ENCODE measurements at regions not wholly inside any gene's neighbourhood (a gene's known extent, or its start where the extent isn't known, plus 50 kb on each side); places are given as distances from the start of the nearest gene placed in this dataset.

DNA sequence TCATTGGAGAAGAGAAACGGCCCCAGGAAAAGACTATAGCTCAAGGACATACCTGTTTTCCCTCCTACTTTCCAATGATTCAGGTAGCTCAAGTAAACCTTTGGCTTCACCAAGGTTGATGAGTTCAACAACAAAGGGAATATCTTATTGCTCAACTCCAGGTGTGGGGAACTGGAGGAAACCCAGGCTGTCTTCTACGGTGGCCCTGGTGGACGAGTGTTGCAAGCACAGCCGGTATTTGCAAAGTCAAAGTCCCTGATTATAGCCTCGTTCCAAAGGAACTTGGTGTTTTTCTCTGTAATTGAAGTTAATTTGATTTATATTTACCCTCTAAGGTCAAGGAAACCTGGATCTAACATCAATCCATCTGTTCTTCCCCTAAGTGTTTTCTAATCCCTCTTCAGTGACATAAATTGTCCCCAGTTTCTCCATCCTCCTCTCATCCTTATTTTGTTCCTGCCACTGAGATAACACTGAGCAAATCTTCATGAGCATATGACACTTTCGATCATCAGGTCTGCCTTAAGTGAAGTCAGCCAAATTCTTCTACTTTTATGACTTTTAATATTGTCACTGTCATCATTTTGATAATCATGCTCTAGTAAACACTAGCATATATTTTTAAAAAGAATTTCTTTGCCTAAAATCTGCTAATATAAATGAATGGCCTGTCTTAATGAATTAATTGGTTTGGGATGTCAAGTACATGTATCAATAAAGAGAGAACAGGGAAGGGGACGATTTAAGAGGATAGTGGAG is 174.6 kb upstream of the TBX3 start:
- H3K36me3 Mint-ChIP-seq = no peaks in the 10 kb centered on the region
- H3K27ac Mint-ChIP-seq = no peak overlapping the region
- H3K27me3 Mint-ChIP-seq = no peaks in the 10 kb centered on the region
- DNase-seq = no peak
- peaks cover 8% of the 10 kb centered on the region for H3K9me3 Mint-ChIP-seq (ENCODE audit: low read depth)
- H3K4me1 Mint-ChIP-seq = no peaks in the 10 kb centered on the region
- no peak for ATAC-seq
- CTCF ChIA-PET = no interaction called here
- no peak overlapping the region for H3K4me3 Mint-ChIP-seq

DNA sequence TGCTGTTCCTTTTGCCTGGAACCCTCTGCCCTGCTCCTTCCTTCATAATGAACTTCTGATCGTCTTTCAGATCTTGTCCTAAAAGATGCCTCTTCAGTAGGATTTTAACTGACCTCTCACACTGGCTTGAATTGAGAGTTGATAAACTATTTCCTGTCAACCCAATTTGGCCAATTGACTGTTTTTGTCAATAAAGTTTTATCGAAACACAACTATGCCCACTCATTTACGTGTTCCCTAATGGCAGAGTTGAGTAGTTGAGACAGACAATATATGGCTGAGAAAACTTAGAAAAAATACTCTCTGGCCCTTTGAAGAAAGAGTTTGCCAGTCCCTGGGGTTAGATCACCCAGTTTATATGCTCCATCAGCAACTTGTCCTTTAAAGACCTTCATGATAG is 171.7 kb upstream of the TBX3 start:
- no peak overlapping the region for H3K27ac Mint-ChIP-seq
- ATAC-seq (no peak), DNase-seq (no peak)
- no peaks in the 10 kb centered on the region for H3K4me1 Mint-ChIP-seq
- H3K9me3 Mint-ChIP-seq (ENCODE audit: low read depth) = peaks cover 3% of the 10 kb centered on the region
- no peaks in the 10 kb centered on the region for H3K27me3 Mint-ChIP-seq
- CTCF ChIA-PET = no interaction called here
- H3K36me3 Mint-ChIP-seq = no peaks in the 10 kb centered on the region
- H3K4me3 Mint-ChIP-seq = no peak overlapping the region

DNA sequence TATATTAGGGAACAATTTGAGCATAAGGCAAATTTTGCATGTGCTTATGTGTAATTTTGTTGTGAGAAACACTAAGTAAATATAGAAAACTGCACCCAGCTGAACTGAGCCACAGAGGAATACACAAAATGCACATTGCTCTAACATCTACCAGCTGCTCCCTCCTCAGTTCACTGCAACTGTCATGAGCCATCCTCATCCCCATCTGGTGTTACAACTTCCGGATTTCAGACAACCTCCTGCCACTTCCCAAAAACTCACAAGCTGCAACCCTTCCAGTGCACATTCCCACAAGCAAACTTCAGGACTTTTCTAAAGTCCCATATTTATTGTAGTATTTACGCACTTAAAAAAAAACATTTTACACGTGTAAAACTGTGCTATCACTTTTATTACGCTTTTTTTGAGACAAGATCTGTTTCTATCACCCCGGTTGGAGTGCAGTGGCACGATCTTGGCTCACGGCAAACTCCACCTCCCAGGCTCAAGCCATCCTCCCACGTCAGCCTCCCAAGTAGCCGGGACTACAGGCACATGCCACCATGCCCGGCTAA is 169.1 kb upstream of the TBX3 start:
- Mint-ChIP-seq H3K9me3 (ENCODE audit: low read depth) (peaks cover 3% of the 10 kb centered on the region), H3K27ac (no peak overlapping the region), H3K4me1 (no peaks in the 10 kb centered on the region), H3K27me3 (no peaks in the 10 kb centered on the region), H3K36me3 (no peaks in the 10 kb centered on the region), H3K4me3 (no peak overlapping the region)
- no peak for ATAC-seq
- CTCF ChIA-PET = no interaction called here
- no peak for DNase-seq

DNA sequence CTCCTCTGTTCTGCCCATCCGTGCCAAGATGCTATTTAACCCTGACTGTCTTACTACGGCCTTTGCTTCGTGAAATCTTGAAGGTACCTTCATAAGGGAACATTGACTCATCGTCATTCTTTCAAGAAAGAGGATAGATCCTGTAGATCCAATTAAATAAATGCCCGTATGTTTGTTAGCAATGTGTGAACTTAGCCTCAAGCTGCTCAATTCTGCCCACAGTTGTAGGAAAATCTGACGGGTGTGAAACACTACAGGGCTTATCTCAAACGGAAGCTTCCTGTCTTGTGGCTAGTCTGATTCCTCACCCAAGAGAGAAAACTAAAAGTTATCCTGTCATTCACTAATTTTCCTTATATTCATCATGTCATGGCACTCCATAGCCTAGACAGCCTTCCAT is 168.0 kb upstream of the TBX3 start:
- H3K9me3 Mint-ChIP-seq (ENCODE audit: low read depth) = peaks cover 3% of the 10 kb centered on the region
- H3K27ac Mint-ChIP-seq = no peak overlapping the region
- no peaks in the 10 kb centered on the region for H3K27me3 Mint-ChIP-seq
- no peaks in the 10 kb centered on the region for H3K4me1 Mint-ChIP-seq
- ATAC-seq (no peak), DNase-seq (no peak)
- no peak overlapping the region for H3K4me3 Mint-ChIP-seq
- no peaks in the 10 kb centered on the region for H3K36me3 Mint-ChIP-seq
- CTCF ChIA-PET = no interaction called here

DNA sequence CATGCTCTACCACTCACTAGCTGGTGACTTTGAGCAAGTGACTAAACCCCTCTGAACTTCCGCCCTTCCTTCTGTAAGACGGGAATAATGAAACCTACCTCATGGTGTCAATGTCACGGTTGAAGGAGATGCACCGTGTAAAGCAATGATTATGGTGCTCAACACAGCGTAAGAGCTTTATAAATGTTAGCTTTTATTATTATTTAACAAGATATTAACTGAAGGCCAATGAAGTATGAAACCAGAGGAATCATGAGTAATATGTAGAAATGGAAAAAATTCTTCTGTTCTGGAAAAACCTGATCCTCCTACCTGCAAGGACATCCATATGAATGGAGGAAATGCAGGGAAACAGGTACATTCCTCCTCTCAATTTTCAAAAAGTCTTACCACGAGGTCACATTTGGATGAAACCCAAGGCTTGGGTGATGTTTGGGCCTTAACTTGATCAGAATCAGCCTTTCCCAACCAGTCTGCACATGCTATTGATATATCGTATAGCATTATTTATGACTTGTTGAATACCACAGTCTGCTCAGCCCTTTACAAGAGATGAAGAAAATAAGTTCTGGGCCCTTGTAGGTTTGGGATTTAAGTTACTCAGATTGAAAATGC is 166.8 kb upstream of the TBX3 start:
- Mint-ChIP-seq H3K4me1 (no peaks in the 10 kb centered on the region), H3K27ac (no peak overlapping the region), H3K27me3 (no peaks in the 10 kb centered on the region), H3K36me3 (no peaks in the 10 kb centered on the region), H3K4me3 (no peak overlapping the region), H3K9me3 (ENCODE audit: low read depth) (peaks cover 3% of the 10 kb centered on the region)
- no peak for ATAC-seq
- CTCF ChIA-PET = no interaction called here
- DNase-seq = no peak

DNA sequence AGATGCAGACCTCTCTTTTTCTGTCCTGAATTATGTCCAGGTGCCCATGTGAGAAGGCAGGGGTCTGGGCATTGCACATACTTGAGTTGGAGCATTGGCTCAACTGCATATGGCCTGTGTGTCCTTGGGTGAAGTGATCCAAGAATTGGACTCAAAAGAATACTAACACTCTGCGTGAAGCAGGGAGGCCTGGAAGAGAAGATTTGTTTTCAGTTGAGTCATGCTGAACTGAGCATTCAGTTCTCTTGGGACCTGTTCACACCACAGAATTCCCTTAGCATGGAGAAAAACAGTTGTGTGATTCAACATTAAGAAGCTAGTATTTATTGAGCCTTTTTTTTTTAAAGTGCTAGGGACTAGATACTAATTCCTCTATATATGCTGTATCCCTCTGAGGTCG is 164.7 kb upstream of the TBX3 start:
- no peak for ATAC-seq
- Mint-ChIP-seq H3K36me3 (no peaks in the 10 kb centered on the region), H3K9me3 (ENCODE audit: low read depth) (peaks cover 3% of the 10 kb centered on the region)

DNA sequence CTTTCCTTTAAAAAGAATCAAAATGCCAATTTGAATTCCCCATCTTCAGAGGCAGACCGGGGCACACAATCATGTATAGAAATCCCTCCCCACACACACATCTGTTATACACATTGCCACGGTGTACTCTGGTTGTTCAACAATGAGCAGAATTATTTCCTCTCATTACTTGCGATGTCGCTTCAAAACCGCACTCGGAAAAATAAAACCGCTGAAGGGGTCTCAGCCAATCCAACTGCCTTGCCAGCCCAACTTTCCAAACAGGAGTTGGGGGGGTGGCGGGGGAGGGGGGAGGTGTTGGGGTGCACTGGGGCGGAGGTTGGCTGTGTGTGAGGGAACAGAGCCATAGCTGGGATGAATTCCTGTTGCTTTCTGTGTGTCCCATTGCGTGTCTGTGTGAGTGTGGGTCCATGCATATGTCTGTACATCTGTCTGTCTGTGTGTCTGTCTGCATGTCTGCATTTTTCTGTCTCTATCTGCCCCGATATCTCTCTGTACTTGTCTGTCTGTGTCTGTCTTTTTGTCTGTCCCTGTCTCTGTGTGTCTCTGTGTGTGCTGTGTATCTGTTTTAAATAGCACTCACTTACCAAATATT is 163.6 kb upstream of the TBX3 start:
- Mint-ChIP-seq H3K9me3 (ENCODE audit: low read depth) (peaks cover under 1% of the 10 kb centered on the region), H3K4me3 (no peak overlapping the region), H3K4me1 (no peaks in the 10 kb centered on the region), H3K27ac (no peak overlapping the region), H3K27me3 (no peaks in the 10 kb centered on the region), H3K36me3 (no peaks in the 10 kb centered on the region)
- DNase-seq (no peak), ATAC-seq (no peak)
- CTCF ChIA-PET = no interaction called here

More for the DNA sequence above, 164.7 kb upstream of the TBX3 start:
- CTCF ChIA-PET = no interaction called here
- H3K4me3 Mint-ChIP-seq = no peak overlapping the region
- no peaks in the 10 kb centered on the region for H3K27me3 Mint-ChIP-seq
- H3K4me1 Mint-ChIP-seq = no peaks in the 10 kb centered on the region
- H3K27ac Mint-ChIP-seq = no peak overlapping the region
- DNase-seq = no peak

DNA sequence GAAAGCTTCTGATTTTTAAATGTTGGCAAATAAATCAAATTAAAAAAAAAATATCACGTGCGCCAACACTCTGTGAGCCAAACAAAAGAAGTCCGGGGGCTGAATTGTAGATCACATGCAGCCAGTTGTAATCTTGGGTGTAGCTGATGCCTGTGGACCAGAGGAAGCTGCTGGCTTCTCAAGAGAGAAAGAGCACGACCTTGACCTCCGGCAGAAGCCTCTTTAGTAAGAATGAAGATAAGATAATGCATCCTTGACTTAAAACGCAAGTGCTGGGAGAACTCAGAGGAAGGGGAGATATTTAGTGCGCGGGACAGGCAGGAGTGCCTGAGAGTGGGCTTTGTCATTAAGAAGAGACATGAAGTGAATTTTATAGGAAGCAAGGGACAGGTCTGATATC is 162.8 kb upstream of the TBX3 start:
- H3K4me3 Mint-ChIP-seq = no peak overlapping the region
- no peaks in the 10 kb centered on the region for H3K9me3 Mint-ChIP-seq (ENCODE audit: low read depth)
- CTCF ChIA-PET = no interaction called here
- ATAC-seq (no peak), DNase-seq (no peak)
- no peak overlapping the region for H3K27ac Mint-ChIP-seq
- no peaks in the 10 kb centered on the region for H3K36me3 Mint-ChIP-seq
- H3K4me1 Mint-ChIP-seq = no peaks in the 10 kb centered on the region
- no peaks in the 10 kb centered on the region for H3K27me3 Mint-ChIP-seq

DNA sequence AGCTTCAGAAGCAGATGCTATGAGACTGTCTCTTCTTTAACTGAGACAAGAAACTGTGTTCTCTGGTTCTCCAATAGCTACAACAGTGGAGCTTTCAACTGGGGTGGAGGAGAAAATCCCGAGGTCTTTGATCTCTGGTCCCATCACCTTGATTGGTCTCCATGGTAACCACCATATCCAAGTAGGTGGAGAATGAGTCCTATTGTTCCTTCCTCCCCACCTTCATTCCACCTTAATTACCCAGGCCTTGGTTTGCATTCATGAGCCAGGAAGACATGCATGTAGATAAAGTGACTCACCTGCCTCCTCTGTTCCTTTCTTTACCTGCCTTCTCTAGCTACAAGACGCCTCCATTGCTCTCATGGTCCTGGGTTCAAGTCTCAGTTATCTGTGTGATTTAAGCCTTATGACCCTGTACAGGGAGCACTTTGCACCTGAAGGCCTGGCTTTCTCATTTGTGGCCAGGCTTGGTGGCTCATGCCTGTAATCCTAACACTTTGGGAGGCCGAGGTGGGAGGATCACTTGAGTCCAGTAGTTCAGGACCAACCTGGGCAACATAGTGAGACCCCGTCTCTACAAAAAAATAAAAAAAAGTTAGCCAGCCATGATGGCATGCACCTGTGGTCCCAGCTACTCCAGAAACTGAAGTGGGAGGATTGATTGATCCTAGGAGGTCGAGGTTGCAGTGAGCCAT is 157.7 kb upstream of the TBX3 start:
- H3K27ac Mint-ChIP-seq = no peak overlapping the region
- H3K27me3 Mint-ChIP-seq = no peaks in the 10 kb centered on the region
- H3K36me3 Mint-ChIP-seq = no peaks in the 10 kb centered on the region
- no peak overlapping the region for H3K4me3 Mint-ChIP-seq
- H3K4me1 Mint-ChIP-seq = no peaks in the 10 kb centered on the region
- ATAC-seq (no peak), DNase-seq (no peak)
- CTCF ChIA-PET = no interaction called here
- H3K9me3 Mint-ChIP-seq (ENCODE audit: low read depth) = no peaks in the 10 kb centered on the region

DNA sequence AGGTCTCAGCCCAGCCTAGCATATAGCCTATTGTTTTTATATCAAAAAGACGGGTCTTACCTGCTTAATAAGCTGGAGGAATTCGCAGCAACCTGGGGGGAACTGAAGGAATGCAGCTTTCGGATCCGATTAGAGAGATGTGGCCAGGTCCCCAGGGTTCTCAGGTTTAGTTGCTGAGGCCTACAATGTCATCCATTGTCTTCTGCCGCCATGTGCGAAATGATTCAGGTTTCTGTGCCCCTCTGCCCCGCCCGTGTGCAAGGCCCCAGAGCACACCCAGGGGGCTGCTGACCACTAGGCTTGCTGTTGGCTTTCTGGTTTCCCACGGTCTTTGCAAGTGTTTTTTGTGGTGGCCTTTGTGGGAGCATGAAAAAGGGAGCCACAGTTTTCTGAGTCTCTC is 154.5 kb upstream of the TBX3 start:
- no peaks in the 10 kb centered on the region for H3K4me1 Mint-ChIP-seq
- H3K9me3 Mint-ChIP-seq (ENCODE audit: low read depth) = no peaks in the 10 kb centered on the region
- H3K27me3 Mint-ChIP-seq = no peaks in the 10 kb centered on the region
- CTCF ChIA-PET = no interaction called here
- H3K36me3 Mint-ChIP-seq = no peaks in the 10 kb centered on the region
- no peak for ATAC-seq
- no peak overlapping the region for H3K4me3 Mint-ChIP-seq
- no peak for DNase-seq
- H3K27ac Mint-ChIP-seq = no peak overlapping the region

DNA sequence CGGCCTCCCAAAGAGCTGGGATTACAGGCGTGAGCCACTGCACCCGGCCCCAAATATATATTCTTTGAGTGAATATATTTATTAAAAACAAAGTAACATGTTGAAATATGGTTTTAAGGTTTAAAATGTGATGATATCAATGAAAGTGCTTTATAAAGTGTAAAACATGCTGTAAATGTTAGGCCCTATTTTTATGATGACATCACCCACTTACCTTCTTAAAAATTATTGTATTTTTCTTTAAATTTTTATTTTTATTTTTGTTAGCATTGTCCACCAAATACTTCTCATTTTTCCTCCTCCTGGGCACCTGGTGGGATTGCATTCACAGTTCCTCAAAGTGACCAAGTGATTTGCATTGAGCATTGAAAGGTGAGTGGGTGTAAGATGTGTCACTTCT is 152.6 kb upstream of the TBX3 start:
- DNase-seq = no peak
- Mint-ChIP-seq H3K36me3 (no peaks in the 10 kb centered on the region), H3K9me3 (ENCODE audit: low read depth) (no peaks in the 10 kb centered on the region), H3K4me1 (no peaks in the 10 kb centered on the region), H3K4me3 (no peak overlapping the region), H3K27me3 (no peaks in the 10 kb centered on the region), H3K27ac (no peak overlapping the region)
- no peak for ATAC-seq
- CTCF ChIA-PET = no interaction called here

DNA sequence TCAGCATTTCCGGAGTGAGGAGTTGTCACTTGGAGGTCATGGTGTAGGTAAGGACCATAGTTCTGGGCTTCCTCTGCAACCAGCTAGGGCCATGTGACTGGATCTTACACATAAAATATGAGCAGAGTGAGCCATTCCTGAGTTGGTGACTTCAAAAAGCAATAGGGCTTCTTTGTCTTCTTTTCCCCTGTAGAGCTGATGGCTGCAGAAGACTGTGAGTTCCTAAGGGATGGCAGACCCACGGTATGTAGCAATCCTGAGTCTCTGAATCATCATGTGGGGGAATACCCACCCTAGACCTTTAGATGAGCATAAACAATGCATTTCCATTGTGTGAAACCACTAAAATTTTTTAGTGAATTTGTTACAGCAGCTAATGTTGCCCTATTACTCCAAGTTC is 151.1 kb upstream of the TBX3 start:
- Mint-ChIP-seq H3K9me3 (ENCODE audit: low read depth) (no peaks in the 10 kb centered on the region), H3K4me3 (no peak overlapping the region), H3K36me3 (no peaks in the 10 kb centered on the region), H3K27me3 (no peaks in the 10 kb centered on the region), H3K27ac (no peak overlapping the region), H3K4me1 (no peaks in the 10 kb centered on the region)
- DNase-seq (no peak), ATAC-seq (no peak)
- CTCF ChIA-PET = no interaction called here

DNA sequence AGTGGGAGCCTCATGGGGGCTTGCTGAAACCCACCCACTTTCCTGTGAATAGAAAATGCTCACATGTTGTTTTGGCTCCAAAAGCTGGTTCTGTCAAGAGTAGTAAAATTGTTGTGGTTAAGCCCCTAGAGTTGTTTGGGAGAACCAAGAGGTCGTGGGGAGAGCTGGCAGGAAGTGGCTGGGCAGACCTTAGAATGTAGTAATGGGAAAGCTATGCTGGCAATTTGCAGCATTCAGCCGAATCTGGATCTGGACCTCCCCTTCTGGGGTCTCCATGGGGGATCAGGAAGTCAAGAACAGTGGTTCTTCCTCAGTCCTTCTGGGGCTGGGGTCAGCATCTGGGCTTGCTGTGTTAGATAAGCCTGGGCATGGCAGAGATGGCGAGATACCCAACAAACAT is 150.6 kb upstream of the TBX3 start:
- Mint-ChIP-seq H3K36me3 (no peaks in the 10 kb centered on the region), H3K27ac (no peak overlapping the region), H3K27me3 (no peaks in the 10 kb centered on the region), H3K4me3 (no peak overlapping the region), H3K4me1 (no peaks in the 10 kb centered on the region), H3K9me3 (ENCODE audit: low read depth) (no peaks in the 10 kb centered on the region)
- no peak for DNase-seq
- ATAC-seq = no peak
- CTCF ChIA-PET = no interaction called here

DNA sequence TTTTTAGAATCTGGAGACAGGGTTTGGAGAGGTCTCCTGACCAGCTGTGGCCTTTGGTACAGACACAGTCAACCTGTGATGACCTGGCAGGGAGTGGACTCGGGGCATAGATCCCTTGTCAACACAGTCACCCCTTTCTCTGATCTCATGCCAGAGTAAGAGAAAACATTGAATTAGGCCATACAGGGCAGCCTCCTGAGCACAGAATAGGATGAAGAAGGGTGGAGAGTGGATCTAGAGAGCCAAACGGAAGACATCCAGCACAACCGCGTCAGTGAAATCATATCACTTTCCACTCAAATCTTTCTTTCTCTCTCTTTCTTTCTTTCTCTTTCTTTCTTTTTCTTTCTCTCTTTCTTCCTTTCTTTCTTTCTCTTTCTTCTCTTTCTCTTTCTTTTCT is 145.9 kb upstream of the TBX3 start:
- H3K27me3 Mint-ChIP-seq = no peaks in the 10 kb centered on the region
- ATAC-seq (no peak), DNase-seq (no peak)
- no peak overlapping the region for H3K4me3 Mint-ChIP-seq
- H3K4me1 Mint-ChIP-seq = no peaks in the 10 kb centered on the region
- CTCF ChIA-PET = no interaction called here
- no peaks in the 10 kb centered on the region for H3K36me3 Mint-ChIP-seq
- H3K27ac Mint-ChIP-seq = no peak overlapping the region
- no peaks in the 10 kb centered on the region for H3K9me3 Mint-ChIP-seq (ENCODE audit: low read depth)

All from activated CD8-positive, alpha-beta memory T cell treated with anti-CD3 and anti-CD28 coated beads, Interleukin-2, amount 10 ng/mL, durations not matched to agents 7 days and 5 days (primary cell).